HepG2 (cell line): ENCODE measurements at regions not wholly inside any gene's neighbourhood (a gene's known extent, or its start where the extent isn't known, plus 50 kb on each side); places are given as distances from the start of the nearest gene placed in this dataset.

Source experiments
- ATAC-seq: fragments of 200-7000 bp; cut with Tn5 transposase; 3 replicates; pipeline ENCODE4 v1.9.1; 2020; ENCODE audit warnings: mild to moderate bottlenecking, moderate library complexity
- BruUV-seq: library from RNA; stranded (reverse); fragments of 400-500 nt; replicated peaks from 2 replicates; lab custom pipeline; 2021; lab: Mats Ljungman, UMichigan
- CTCF ChIA-PET: fragments of 300-600 bp; formaldehyde crosslinking; extraction: SDS; loops from one replicate; lab custom pipeline; 2021; ENCODE audit warnings: low total read pairs, inconsistent platforms, low intra/inter-chr PET ratio; lab: Yijun Ruan, JAX
- POLR2A ChIA-PET: fragments of 350-600 bp; sonication (Branson Sonifier 250); formaldehyde crosslinking; loops from one replicate; lab custom pipeline; 2020; ENCODE audit warnings: antibody characterized with exemption, inconsistent platforms; lab: Yijun Ruan, JAX
- DNase-seq: peaks from one replicate; pipeline ENCODE4 v3.0.0-alpha.2; 2015; ENCODE audit warnings: low spot score
- FAIRE-seq: peaks from 3 replicates; lab custom pipeline; 2011; peaks lifted over from hg19 to GRCh38; lab: Jason Lieb, UNC
- H2AFZ ChIP-seq: one replicate; pipeline ENCODE4 v1.6.1; 2011; ENCODE audit warnings: low read length, inconsistent platforms
- H3K27ac ChIP-seq: fragments of 300-600 bp; 3 replicates; pipeline ENCODE4 v1.8.0; 2011; ENCODE audit warnings: mixed run types, mild to moderate bottlenecking, mixed read lengths, low read length, inconsistent platforms; ENCODE audit not compliant: insufficient read depth; ENCODE audit errors: extremely low read length
- H3K27me3 ChIP-seq, 2 experiments: fragments of 200-600 bp in 1 of 2; 2 replicates in 1 of 2; 3 replicates in 1 of 2; pipeline versions ENCODE4 v1.6.0 to v1.8.0; 2011; ENCODE audit warnings: low read length in 2 of 2, mild to moderate bottlenecking in 2 of 2, moderate library complexity in 2 of 2, inconsistent platforms in 1 of 2; ENCODE audit not compliant: insufficient read depth in 2 of 2, control insufficient read depth in 1 of 2
- H3K36me3 ChIP-seq, 2 experiments: fragments of 200-600 bp in 1 of 2; replicated peaks in 1 of 2; 2 replicates in 1 of 2; 3 replicates in 1 of 2; pipeline versions ENCODE4 v1.5.1 to v1.8.0; 2011; ENCODE audit warnings: low read length in 2 of 2, inconsistent platforms in 1 of 2; ENCODE audit not compliant: insufficient read depth in 2 of 2, control insufficient read depth in 1 of 2
- H3K4me1 ChIP-seq: 2 replicates; pipeline ENCODE4 v1.5.1; 2012; ENCODE audit warnings: low read length, inconsistent platforms; ENCODE audit not compliant: insufficient read depth
- H3K4me2 ChIP-seq: 2 replicates; pipeline ENCODE4 v1.6.0; 2011; ENCODE audit warnings: low read depth, low read length, inconsistent platforms
- H3K4me3 ChIP-seq, 3 experiments: fragments of 200-600 bp in 1 of 3; sonication (generic), shearing (Covaris generic) in 1 of 3; replicated peaks in 1 of 3; 2 replicates each; pipeline ENCODE4 v1.5.1; 2011 to 2016; ENCODE audit warnings: low read length in 3 of 3, inconsistent platforms in 2 of 3, low read depth in 2 of 3, mild to moderate bottlenecking in 2 of 3, control low read depth in 1 of 3, mixed read lengths in 1 of 3; ENCODE audit not compliant: insufficient read depth in 1 of 3
- H3K79me2 ChIP-seq: one replicate; pipeline ENCODE4 v1.6.1; 2011; ENCODE audit warnings: low read length, inconsistent platforms; ENCODE audit not compliant: insufficient read depth
- H3K9ac ChIP-seq: 2 replicates; pipeline ENCODE4 v1.6.0; 2011; ENCODE audit warnings: mild to moderate bottlenecking, low read depth, low read length, inconsistent platforms; ENCODE audit not compliant: insufficient read depth
- H3K9me3 ChIP-seq: 2 replicates; pipeline ENCODE4 v1.5.1; 2012; ENCODE audit warnings: mild to moderate bottlenecking, low read length
- H4K20me1 ChIP-seq: 2 replicates; pipeline ENCODE4 v1.6.0; 2011; ENCODE audit warnings: inconsistent platforms, mild to moderate bottlenecking, low read length, moderate library complexity; ENCODE audit not compliant: insufficient read depth
- ETV5 ChIP-seq: IDR thresholded peaks from 2 replicates; pipeline ENCODE4 v1.6.1; 2018; ENCODE audit warnings: missing biosample characterization, missing genetic modification reagents, inconsistent platforms, borderline replicate concordance
- IRF2 ChIP-seq: IDR thresholded peaks from 2 replicates; pipeline ENCODE4 v1.6.1; 2018; ENCODE audit warnings: missing genetic modification reagents, missing compliant biosample characterization
- NFIC ChIP-seq: IDR thresholded peaks from 2 replicates; pipeline ENCODE4 v1.6.1; 2012; ENCODE audit warnings: mild to moderate bottlenecking, low read length, inconsistent platforms
- PCBP1 ChIP-seq: fragments of 200-400 bp; formaldehyde crosslinking; IDR thresholded peaks from 2 replicates; pipeline ENCODE4 v1.6.1; 2017; ENCODE audit warnings: mild to moderate bottlenecking, low read depth, low read length, borderline replicate concordance
- SPEN ChIP-seq: sonication (generic); formaldehyde crosslinking; IDR thresholded peaks from 2 replicates; pipeline ENCODE4 v1.5.1; 2020; ENCODE audit warnings: low read depth, mild to moderate bottlenecking, missing genetic modification reagents
- TAF15 ChIP-seq: fragments of 200-400 bp; formaldehyde crosslinking; IDR thresholded peaks from one replicate; pipeline ENCODE4 v1.6.1; 2018; ENCODE audit warnings: mild to moderate bottlenecking, low read depth, low read length; ENCODE audit not compliant: poor library complexity, severe bottlenecking
- ZBTB1 ChIP-seq: sonication (generic); formaldehyde crosslinking; IDR thresholded peaks from 2 replicates; pipeline ENCODE4 v1.4.0; 2020; ENCODE audit warnings: missing genetic modification reagents, borderline replicate concordance
- ZFYVE20 ChIP-seq: sonication (generic); formaldehyde crosslinking; IDR thresholded peaks from 2 replicates; pipeline ENCODE4 v1.8.0; 2023; ENCODE audit warnings: low read depth, mild to moderate bottlenecking, moderate library complexity, missing genetic modification reagents, borderline replicate concordance
- ZNF282 ChIP-seq: fragments of 450-650 bp; IDR thresholded peaks from 2 replicates; pipeline ENCODE4 v1.6.1; 2018; ENCODE audit not compliant: partially characterized antibody
- ZNF496 ChIP-seq: sonication (generic); formaldehyde crosslinking; IDR thresholded peaks from 2 replicates; pipeline ENCODE4 v1.8.1; 2023; ENCODE audit warnings: mild to moderate bottlenecking, moderate library complexity, missing genetic modification reagents; ENCODE audit not compliant: insufficient replicate concordance
- ZNF577 ChIP-seq: sonication (generic); formaldehyde crosslinking; IDR thresholded peaks from 2 replicates; pipeline ENCODE4 v1.4.0; 2020; ENCODE audit warnings: mild to moderate bottlenecking, low read depth, missing genetic modification reagents, borderline replicate concordance
- ZNF790 ChIP-seq: sonication (generic); formaldehyde crosslinking; IDR thresholded peaks from 2 replicates; pipeline ENCODE4 v1.8.0; 2022; ENCODE audit warnings: missing genetic modification reagents, mild to moderate bottlenecking, borderline replicate concordance
- WGBS: methylation state at CpG from one replicate; pipeline ENCODE4 v1.1.6; 2017; ENCODE audit warnings: low lambda C conversion rate; 5-methylcytosine and 5-hydroxymethylcytosine counted together
- in situ Hi-C: cut with HindIII; loops from 2 replicates; pipeline ENCODE4 v1.10.0; 2017; ENCODE audit warnings: low pct_unique_long_range_greater_than_20kb; ENCODE audit not compliant: extremely low pct_ligation_motif_present
- intact Hi-C: fragments of 100-400 bp; cut with micrococcal nuclease; formaldehyde crosslinking; loops from one replicate; pipeline ENCODE4 v1.10.0; 2022; ENCODE audit not compliant: unreplicated experiment
- TF ChIP-seq, protein P1 (sequence below): sonication (generic); formaldehyde crosslinking; IDR thresholded peaks from 2 replicates; pipeline ENCODE4 v1.8.0; 2022; ENCODE audit warnings: mild to moderate bottlenecking, missing genetic modification reagents
- TF ChIP-seq, protein P2 (sequence below): sonication (generic); formaldehyde crosslinking; IDR thresholded peaks from 2 replicates; pipeline ENCODE4 v1.5.0; 2020; ENCODE audit warnings: mild to moderate bottlenecking, missing genetic modification reagents, borderline replicate concordance
- TF ChIP-seq, protein P3 (sequence below): sonication (generic); formaldehyde crosslinking; IDR thresholded peaks from 2 replicates; pipeline ENCODE4 v1.5.1; 2020; ENCODE audit warnings: mild to moderate bottlenecking, missing genetic modification reagents, moderate library complexity
- TF ChIP-seq, protein P4 (sequence below): IDR thresholded peaks from 2 replicates; pipeline ENCODE4 v1.6.1; 2012; ENCODE audit warnings: inconsistent platforms

DNA sequence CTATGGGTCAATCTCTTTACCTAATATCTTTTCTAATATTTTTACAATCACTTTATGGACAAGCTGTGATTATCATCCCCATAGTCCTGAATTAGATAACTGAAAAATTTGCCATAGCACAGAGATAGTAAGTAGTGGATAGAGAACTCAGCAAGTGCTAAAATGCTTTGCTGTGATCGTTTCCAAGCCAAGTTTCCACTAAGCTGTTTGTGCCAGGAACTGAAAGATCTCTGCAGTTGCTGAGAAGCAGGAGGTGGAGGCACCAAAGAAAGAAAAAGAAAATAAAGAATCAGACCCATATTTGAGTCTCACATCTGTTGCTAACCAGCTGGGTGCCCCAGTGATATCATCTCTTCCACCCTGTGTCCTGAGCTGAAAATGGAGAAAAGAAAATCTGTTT is 605.6 kb upstream of the BOD1L1 start:
- ChIA-PET POLR2A (no interaction called here), CTCF (no interaction called here)
- DNase-seq (no peak), FAIRE-seq (no peak), ATAC-seq (no peak)
- intact Hi-C loops = no loop called here
- no peak overlapping the region for H3K4me3 ChIP-seq
- H3K4me1 ChIP-seq = no peaks in the 10 kb centered on the region
- in situ Hi-C loops = no loop called here
- H3K27me3 ChIP-seq = no peaks in the 10 kb centered on the region; a peak in 1 of 5 replicates
- no TSS peak for BruUV-seq
- H3K79me2 ChIP-seq = no peaks in the 10 kb centered on the region
- no peak overlapping the region for H3K27ac ChIP-seq
- H2AFZ ChIP-seq = no peak overlapping the region
- H3K9me3 ChIP-seq = peaks cover 86% of the 10 kb centered on the region
- TF ChIP-seq, protein P1, sequence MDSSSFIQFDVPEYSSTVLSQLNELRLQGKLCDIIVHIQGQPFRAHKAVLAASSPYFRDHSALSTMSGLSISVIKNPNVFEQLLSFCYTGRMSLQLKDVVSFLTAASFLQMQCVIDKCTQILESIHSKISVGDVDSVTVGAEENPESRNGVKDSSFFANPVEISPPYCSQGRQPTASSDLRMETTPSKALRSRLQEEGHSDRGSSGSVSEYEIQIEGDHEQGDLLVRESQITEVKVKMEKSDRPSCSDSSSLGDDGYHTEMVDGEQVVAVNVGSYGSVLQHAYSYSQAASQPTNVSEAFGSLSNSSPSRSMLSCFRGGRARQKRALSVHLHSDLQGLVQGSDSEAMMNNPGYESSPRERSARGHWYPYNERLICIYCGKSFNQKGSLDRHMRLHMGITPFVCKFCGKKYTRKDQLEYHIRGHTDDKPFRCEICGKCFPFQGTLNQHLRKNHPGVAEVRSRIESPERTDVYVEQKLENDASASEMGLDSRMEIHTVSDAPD (CRISPR knock-in tag) = no peak
- TF ChIP-seq ZNF790 (CRISPR knock-in tag) (no peak), ZNF282 (no peak), ZNF496 (CRISPR knock-in tag) (no peak), ZFYVE20 (CRISPR knock-in tag) (no peak), IRF2 (no peak), NFIC (no peak), TAF15 (no peak), ZNF577 (no peak), PCBP1 (no peak), SPEN (CRISPR knock-in tag) (no peak), ZBTB1 (CRISPR knock-in tag) (no peak), ETV5 (CRISPR knock-in tag) (no peak)
- TF ChIP-seq, protein P2, sequence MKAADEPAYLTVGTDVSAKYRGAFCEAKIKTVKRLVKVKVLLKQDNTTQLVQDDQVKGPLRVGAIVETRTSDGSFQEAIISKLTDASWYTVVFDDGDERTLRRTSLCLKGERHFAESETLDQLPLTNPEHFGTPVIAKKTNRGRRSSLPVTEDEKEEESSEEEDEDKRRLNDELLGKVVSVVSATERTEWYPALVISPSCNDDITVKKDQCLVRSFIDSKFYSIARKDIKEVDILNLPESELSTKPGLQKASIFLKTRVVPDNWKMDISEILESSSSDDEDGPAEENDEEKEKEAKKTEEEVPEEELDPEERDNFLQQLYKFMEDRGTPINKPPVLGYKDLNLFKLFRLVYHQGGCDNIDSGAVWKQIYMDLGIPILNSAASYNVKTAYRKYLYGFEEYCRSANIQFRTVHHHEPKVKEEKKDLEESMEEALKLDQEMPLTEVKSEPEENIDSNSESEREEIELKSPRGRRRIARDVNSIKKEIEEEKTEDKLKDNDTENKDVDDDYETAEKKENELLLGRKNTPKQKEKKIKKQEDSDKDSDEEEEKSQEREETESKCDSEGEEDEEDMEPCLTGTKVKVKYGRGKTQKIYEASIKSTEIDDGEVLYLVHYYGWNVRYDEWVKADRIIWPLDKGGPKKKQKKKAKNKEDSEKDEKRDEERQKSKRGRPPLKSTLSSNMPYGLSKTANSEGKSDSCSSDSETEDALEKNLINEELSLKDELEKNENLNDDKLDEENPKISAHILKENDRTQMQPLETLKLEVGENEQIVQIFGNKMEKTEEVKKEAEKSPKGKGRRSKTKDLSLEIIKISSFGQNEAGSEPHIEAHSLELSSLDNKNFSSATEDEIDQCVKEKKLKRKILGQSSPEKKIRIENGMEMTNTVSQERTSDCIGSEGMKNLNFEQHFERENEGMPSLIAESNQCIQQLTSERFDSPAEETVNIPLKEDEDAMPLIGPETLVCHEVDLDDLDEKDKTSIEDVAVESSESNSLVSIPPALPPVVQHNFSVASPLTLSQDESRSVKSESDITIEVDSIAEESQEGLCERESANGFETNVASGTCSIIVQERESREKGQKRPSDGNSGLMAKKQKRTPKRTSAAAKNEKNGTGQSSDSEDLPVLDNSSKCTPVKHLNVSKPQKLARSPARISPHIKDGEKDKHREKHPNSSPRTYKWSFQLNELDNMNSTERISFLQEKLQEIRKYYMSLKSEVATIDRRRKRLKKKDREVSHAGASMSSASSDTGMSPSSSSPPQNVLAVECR (CRISPR knock-in tag) = no peak
- TF ChIP-seq, protein P3, sequence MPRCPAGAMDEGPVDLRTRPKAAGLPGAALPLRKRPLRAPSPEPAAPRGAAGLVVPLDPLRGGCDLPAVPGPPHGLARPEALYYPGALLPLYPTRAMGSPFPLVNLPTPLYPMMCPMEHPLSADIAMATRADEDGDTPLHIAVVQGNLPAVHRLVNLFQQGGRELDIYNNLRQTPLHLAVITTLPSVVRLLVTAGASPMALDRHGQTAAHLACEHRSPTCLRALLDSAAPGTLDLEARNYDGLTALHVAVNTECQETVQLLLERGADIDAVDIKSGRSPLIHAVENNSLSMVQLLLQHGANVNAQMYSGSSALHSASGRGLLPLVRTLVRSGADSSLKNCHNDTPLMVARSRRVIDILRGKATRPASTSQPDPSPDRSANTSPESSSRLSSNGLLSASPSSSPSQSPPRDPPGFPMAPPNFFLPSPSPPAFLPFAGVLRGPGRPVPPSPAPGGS (CRISPR knock-in tag) = no peak
- TF ChIP-seq, protein P4, sequence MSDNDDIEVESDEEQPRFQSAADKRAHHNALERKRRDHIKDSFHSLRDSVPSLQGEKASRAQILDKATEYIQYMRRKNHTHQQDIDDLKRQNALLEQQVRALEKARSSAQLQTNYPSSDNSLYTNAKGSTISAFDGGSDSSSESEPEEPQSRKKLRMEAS = no peak
- WGBS = 0% methylated on average over 1 of the region's 1 CpG
- H3K9ac ChIP-seq = no peak overlapping the region
- no peak overlapping the region for H3K4me2 ChIP-seq
- no peaks in the 10 kb centered on the region for H3K36me3 ChIP-seq
- H4K20me1 ChIP-seq = no peaks in the 10 kb centered on the region
